Muscle of leg (tissue), 3 donors: ENCODE measurements at regions not wholly inside any gene's neighbourhood (a gene's known extent, or its start where the extent isn't known, plus 50 kb on each side); places are given as distances from the start of the nearest gene placed in this dataset.
A peak's percentile ranks its signal among the peaks of the same experiment; 100 is the strongest.
"Not testable (repeated sequence)": the region's sequence is repeated elsewhere in the genome, so short reads cannot be mapped to it uniquely, and the experiment has no call there.

Experiments
- DNase-seq: peaks from one replicate; pipeline ENCODE4 v3.0.0; 2013
- H3K27ac ChIP-seq: one replicate; pipeline ENCODE4 v1.5.1; 2013; ENCODE audit warnings: mild to moderate bottlenecking, low read length, control low read depth
- H3K27me3 ChIP-seq: one replicate; pipeline ENCODE4 v1.6.1; 2013; ENCODE audit warnings: low read length; ENCODE audit not compliant: control insufficient read depth, insufficient read depth
- H3K36me3 ChIP-seq: one replicate; pipeline ENCODE4 v1.6.1; 2013; ENCODE audit warnings: low read length; ENCODE audit not compliant: control insufficient read depth, insufficient read depth
- H3K4me1 ChIP-seq: one replicate; pipeline ENCODE4 v1.6.1; 2013; ENCODE audit warnings: low read length; ENCODE audit not compliant: control insufficient read depth, insufficient read depth
- H3K4me3 ChIP-seq: one replicate; pipeline ENCODE4 v1.5.1; 2013; ENCODE audit warnings: low read length, control low read depth
- H3K9me3 ChIP-seq: replicated peaks from 2 replicates; pipeline ENCODE4 v1.6.1; 2013; ENCODE audit warnings: low read depth, low read length; ENCODE audit not compliant: control insufficient read depth
- WGBS: methylation state at CpG from one replicate; pipeline ENCODE4 v1.1.5; 2013; ENCODE audit warnings: missing lambda C conversion rate; ENCODE audit not compliant: insufficient coverage; 5-methylcytosine and 5-hydroxymethylcytosine counted together

- 84% methylated on average over 9 of the region's 12 CpGs for WGBS
- no peaks in the 10 kb centered on the region for H3K36me3 ChIP-seq
- no peaks in the 10 kb centered on the region for H3K4me1 ChIP-seq
- peaks cover 35% of the 10 kb centered on the region for H3K9me3 ChIP-seq
- no peak overlapping the region for H3K27ac ChIP-seq
- DNase-seq, result no peak
- H3K4me3 ChIP-seq, result no peak overlapping the region
- H3K27me3 ChIP-seq, result no peaks in the 10 kb centered on the region
Measured at GRCh38 chr15:21262851-21263425, 177.4 kb downstream of the POTEB3 start.

DNA sequence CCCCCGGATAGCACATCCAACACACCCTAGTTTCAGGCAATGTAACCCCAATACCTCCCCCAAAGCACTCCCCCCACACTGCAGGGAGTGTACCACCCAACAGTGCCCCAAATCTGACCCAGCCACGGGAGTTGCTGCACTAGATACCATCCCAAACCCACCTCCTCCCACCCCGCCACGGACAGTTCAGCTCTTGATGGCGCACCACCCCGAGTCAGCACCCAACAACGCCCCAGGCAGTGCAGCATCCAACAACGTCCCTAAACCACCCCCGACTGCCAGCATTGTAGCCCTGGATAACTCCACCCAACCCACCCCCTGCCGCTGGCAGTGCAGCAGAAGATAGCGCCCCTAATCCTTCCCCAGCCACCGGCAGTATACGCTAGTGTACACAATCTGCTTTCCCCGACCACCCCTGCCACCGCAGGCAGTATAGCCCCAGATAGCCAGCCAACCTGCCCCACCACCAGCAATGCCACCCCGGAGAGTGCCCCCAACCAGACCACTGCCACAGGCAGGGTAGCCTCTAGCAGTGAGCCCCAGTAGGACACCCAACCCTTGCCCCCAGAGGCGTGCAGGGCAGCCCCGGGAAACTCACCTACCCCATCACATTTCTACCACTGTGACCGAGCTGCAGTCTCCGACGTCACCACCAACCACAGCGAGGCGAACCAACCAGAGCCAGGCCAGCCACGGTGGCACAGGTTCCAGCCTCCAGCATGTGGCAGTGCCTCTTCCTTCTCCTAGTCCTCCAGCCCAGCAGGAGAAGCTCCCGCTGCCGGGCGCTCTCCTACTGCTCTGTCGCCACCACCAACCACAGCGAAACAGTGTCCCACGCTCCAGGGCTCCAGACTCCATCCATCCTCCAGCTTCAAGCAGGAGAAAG is 178.1 kb downstream of the POTEB3 start:
- H3K27me3 ChIP-seq, result no peaks in the 10 kb centered on the region
- peaks cover 35% of the 10 kb centered on the region for H3K9me3 ChIP-seq
- DNase-seq, result peak; percentile 0
- H3K36me3 ChIP-seq, result no peaks in the 10 kb centered on the region
- no peak overlapping the region for H3K4me3 ChIP-seq
- WGBS, result 88% methylated on average over 30 of the region's 30 CpGs
- H3K4me1 ChIP-seq, result no peaks in the 10 kb centered on the region
- no peak overlapping the region for H3K27ac ChIP-seq

- Histone ChIP-seq H3K27me3 (no peaks in the 10 kb centered on the region), H3K9me3 (peaks cover 35% of the 10 kb centered on the region), H3K36me3 (no peaks in the 10 kb centered on the region), H3K27ac (no peak overlapping the region), H3K4me3 (no peak overlapping the region), H3K4me1 (no peaks in the 10 kb centered on the region)
- 91% methylated on average over 18 of the region's 18 CpGs for WGBS
- DNase-seq, result peak; percentile 1
Measured at GRCh38 chr15:21261396-21261964, 178.8 kb downstream of the POTEB3 start.

GRCh38 chr15:21260966-21261395 is 179.3 kb downstream of the POTEB3 start:
- Histone ChIP-seq H3K27me3 (no peaks in the 10 kb centered on the region), H3K4me3 (no peak overlapping the region), H3K9me3 (peaks cover 35% of the 10 kb centered on the region), H3K36me3 (no peaks in the 10 kb centered on the region), H3K4me1 (no peaks in the 10 kb centered on the region), H3K27ac (no peak overlapping the region)
- 79% methylated on average over 15 of the region's 15 CpGs for WGBS
- DNase-seq, result peak; percentile 1

- peaks cover 35% of the 10 kb centered on the region for H3K9me3 ChIP-seq
- H3K27me3 ChIP-seq, H3K27ac ChIP-seq, H3K4me3 ChIP-seq, H3K36me3 ChIP-seq, H3K4me1 ChIP-seq: not testable (repeated sequence)
- peak; percentile 1 for DNase-seq
- WGBS, result 77% methylated on average over 3 of the region's 3 CpGs
Measured at GRCh38 chr15:21258635-21259034, 181.7 kb downstream of the POTEB3 start.

GRCh38 chr15:21249508-21250019 is 190.7 kb downstream of the POTEB3 start:
- H3K27ac ChIP-seq, DNase-seq, H3K36me3 ChIP-seq, H3K4me1 ChIP-seq, H3K4me3 ChIP-seq, H3K27me3 ChIP-seq, H3K9me3 ChIP-seq: not testable (repeated sequence)
- no CpG with 5 or more reads among the region's 5 CpGs for WGBS
